Endothelial cell (in vitro differentiated cells): ENCODE measurements at regions not wholly inside any gene's neighbourhood (a gene's known extent, or its start where the extent isn't known, plus 50 kb on each side); places are given as distances from the start of the nearest gene placed in this dataset.

ENCODE experiments used
- DNase-seq: peaks from one replicate; pipeline ENCODE4 v3.0.0; 2021; ENCODE audit warnings: low spot score
- H3K27ac Mint-ChIP-seq: one replicate; pipeline ENCODE4 v1.8.0; 2021; ENCODE audit warnings: mixed read lengths, inconsistent platforms; ENCODE audit not compliant: unreplicated experiment
- H3K27me3 Mint-ChIP-seq: one replicate; pipeline ENCODE4 v1.8.0; 2021; ENCODE audit warnings: mild to moderate bottlenecking, moderate library complexity, mixed read lengths, inconsistent platforms; ENCODE audit not compliant: unreplicated experiment
- H3K36me3 Mint-ChIP-seq: one replicate; pipeline ENCODE4 v1.8.0; 2021; ENCODE audit warnings: mild to moderate bottlenecking, low read depth, mixed read lengths, inconsistent platforms; ENCODE audit not compliant: unreplicated experiment
- H3K4me1 Mint-ChIP-seq: one replicate; pipeline ENCODE4 v1.8.0; 2021; ENCODE audit warnings: mild to moderate bottlenecking, mixed read lengths, inconsistent platforms; ENCODE audit not compliant: unreplicated experiment
- H3K4me3 Mint-ChIP-seq: one replicate; pipeline ENCODE4 v1.8.0; 2021; ENCODE audit warnings: mild to moderate bottlenecking, mixed read lengths, inconsistent platforms; ENCODE audit not compliant: unreplicated experiment
- H3K9me3 Mint-ChIP-seq: one replicate; pipeline ENCODE4 v1.8.0; 2021; ENCODE audit warnings: mixed read lengths, inconsistent platforms; ENCODE audit not compliant: unreplicated experiment
- TF ChIP-seq, protein P1 (sequence below): fragments of 200-600 bp; sonication (generic); IDR thresholded peaks from one replicate; pipeline ENCODE4 v1.5.0; 2021; ENCODE audit warnings: antibody characterized with exemption; ENCODE audit not compliant: unreplicated experiment

DNA sequence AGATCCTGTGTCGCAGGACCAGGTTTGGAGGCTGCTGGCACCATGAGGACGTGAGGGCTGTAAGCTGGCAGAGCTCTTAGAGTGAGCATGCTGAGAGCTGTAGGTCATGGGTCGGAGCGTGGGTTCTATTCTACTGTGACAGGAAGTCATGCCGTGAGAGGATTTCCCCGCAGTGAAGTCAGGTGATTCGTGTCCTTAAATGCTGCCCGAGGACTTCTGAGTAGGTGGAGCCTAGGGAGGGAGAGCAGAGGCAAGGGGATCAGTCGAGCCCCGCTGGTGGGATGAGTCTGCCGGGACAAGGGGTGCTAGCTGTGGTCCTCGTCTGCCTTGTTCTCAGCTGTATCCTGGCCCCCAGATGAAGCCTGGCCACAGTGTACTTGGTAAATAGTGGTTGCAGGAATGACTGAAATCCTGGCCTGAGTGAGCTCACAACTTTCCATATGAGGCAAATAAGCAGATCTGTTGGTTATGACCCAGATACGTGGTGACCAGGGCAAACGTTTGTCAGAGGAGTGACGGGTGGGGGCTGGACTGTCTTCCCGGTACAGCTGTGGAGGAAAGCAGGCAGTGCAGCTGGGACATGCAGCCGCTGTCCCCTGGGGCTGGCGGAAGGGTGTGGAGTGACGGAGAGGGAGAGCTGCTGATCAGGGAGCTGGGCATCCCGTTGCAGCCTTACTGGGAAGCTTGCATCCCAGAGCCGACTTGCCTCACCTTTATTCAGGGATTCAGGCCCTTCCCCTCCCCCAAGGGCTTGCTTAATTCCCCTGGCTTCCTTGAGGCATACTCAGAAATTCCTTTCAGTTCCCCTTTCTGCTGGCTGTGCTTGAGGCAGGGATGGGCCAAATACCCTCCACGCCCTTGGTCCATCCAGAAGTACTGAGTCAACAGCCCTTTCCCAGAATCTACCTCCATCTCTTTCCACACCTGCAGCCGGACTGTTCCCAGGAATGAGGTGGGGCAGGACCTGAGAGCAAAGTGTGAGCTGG is 250.9 kb upstream of the RREB1 start:
- no peak for DNase-seq

DNA sequence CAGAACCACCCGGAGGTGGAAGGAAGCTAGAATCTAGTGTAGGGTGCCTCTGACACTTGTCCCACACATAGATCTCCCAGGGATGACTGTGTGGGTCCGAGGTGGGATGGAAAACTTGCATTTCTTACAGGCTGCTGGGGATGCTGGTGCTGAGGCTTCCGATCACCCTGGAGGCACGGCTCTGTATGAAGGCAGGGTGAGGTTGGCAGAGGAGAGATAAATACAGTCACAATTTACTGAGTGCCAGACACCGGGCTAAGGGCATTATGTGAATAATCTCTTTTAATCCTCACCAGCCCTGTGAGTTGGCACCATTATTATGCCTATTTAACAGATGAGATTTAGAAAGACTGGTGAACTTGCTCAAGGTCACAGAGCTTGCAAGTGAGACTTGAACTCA is 250.2 kb upstream of the RREB1 start:
- Mint-ChIP-seq H3K9me3 (no peaks in the 10 kb centered on the region), H3K4me1 (peaks cover 17% of the 10 kb centered on the region), H3K4me3 (no peak overlapping the region), H3K36me3 (no peaks in the 10 kb centered on the region), H3K27me3 (peaks cover 4% of the 10 kb centered on the region), H3K27ac (no peak overlapping the region)
- no peak for DNase-seq
- TF ChIP-seq, protein P1, sequence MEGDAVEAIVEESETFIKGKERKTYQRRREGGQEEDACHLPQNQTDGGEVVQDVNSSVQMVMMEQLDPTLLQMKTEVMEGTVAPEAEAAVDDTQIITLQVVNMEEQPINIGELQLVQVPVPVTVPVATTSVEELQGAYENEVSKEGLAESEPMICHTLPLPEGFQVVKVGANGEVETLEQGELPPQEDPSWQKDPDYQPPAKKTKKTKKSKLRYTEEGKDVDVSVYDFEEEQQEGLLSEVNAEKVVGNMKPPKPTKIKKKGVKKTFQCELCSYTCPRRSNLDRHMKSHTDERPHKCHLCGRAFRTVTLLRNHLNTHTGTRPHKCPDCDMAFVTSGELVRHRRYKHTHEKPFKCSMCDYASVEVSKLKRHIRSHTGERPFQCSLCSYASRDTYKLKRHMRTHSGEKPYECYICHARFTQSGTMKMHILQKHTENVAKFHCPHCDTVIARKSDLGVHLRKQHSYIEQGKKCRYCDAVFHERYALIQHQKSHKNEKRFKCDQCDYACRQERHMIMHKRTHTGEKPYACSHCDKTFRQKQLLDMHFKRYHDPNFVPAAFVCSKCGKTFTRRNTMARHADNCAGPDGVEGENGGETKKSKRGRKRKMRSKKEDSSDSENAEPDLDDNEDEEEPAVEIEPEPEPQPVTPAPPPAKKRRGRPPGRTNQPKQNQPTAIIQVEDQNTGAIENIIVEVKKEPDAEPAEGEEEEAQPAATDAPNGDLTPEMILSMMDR, result no peak

More for the DNA sequence above, 250.9 kb upstream of the RREB1 start:
- no peaks in the 10 kb centered on the region for H3K36me3 Mint-ChIP-seq
- H3K27ac Mint-ChIP-seq, result no peak overlapping the region
- peaks cover 17% of the 10 kb centered on the region for H3K4me1 Mint-ChIP-seq
- H3K4me3 Mint-ChIP-seq, result no peak overlapping the region
- TF ChIP-seq, protein P1, result no peak
- no peaks in the 10 kb centered on the region for H3K9me3 Mint-ChIP-seq
- peaks cover 4% of the 10 kb centered on the region for H3K27me3 Mint-ChIP-seq

DNA sequence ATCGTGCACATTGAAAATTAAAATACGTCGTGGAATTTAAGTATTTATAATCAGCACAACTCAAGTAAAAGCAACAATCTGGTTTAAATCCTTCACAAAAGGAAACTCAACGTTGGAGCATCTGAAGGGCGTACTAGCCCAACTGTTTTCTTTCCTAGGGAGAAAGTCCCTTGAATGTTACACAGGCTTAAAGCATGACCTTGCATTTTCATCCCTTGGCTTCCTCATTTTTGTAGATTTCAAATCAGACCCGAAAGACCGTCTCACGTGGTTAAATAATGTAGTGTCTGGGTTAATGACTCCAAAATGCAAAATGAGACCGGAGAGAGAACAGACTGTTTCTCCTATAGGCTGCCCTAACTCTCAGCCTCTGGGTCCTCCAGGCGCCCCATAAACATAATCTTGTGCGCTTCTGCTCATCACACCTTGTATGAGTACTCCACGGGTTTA is 249.2 kb upstream of the RREB1 start:
- H3K27me3 Mint-ChIP-seq, result peaks cover 4% of the 10 kb centered on the region
- no peak for DNase-seq

DNA sequence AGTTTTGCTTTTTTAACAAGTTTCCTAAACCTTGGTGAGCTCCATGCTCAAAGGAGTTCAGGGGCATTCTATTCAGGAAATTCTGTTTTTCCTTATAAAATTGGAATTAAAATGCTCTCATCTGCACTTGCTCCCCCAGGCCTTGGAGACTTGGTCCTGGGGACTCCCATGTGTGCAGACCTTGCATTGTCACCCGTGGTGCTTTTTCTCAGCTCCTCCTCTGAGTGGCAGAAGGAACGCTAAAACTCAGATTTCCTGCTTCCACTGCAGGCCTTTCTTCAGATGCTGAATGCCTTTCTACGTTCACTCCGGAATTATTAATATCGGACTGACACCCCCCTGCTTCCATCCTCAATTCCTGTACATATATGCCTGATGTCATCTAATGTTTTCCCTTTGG is 248.7 kb upstream of the RREB1 start:
- H3K4me1 Mint-ChIP-seq, result peaks cover 14% of the 10 kb centered on the region
- no peak for DNase-seq
- H3K4me3 Mint-ChIP-seq, result no peak overlapping the region
- H3K27me3 Mint-ChIP-seq, result peaks cover 4% of the 10 kb centered on the region
- no peaks in the 10 kb centered on the region for H3K36me3 Mint-ChIP-seq
- no peak overlapping the region for H3K27ac Mint-ChIP-seq
- TF ChIP-seq, protein P1, result no peak
- H3K9me3 Mint-ChIP-seq, result no peaks in the 10 kb centered on the region

More for the DNA sequence above, 249.2 kb upstream of the RREB1 start:
- TF ChIP-seq, protein P1, result no peak
- Mint-ChIP-seq H3K27ac (no peak overlapping the region), H3K36me3 (no peaks in the 10 kb centered on the region), H3K9me3 (no peaks in the 10 kb centered on the region), H3K4me3 (no peak overlapping the region), H3K4me1 (peaks cover 17% of the 10 kb centered on the region)

DNA sequence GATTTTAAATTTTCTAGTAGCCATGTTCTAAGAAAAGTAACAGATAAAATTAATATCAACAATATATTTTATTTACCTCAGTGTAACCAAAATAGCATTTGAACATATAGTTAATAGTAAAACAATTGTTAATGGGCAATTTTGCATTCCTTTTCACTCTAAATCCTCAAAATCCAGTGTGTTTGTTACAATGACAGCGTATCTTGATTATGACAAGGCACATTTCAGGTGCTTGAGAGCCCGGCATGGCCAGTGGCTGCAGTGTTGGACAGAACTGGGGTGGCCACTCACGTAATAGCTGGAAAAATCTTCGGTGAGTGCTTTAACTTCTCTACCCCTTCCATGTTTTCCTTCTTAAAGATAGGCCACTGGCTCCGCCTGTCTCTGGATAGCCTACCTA is 248.0 kb upstream of the RREB1 start:
- TF ChIP-seq, protein P1, result no peak
- no peak for DNase-seq
- Mint-ChIP-seq H3K4me1 (peaks cover 13% of the 10 kb centered on the region), H3K27ac (no peak overlapping the region), H3K36me3 (no peaks in the 10 kb centered on the region), H3K27me3 (peaks cover 4% of the 10 kb centered on the region), H3K4me3 (no peak overlapping the region), H3K9me3 (no peaks in the 10 kb centered on the region)
